Skeletal muscle satellite cell (primary cell): ENCODE measurements at regions not wholly inside any gene's neighbourhood (a gene's known extent, or its start where the extent isn't known, plus 50 kb on each side); places are given as distances from the start of the nearest gene placed in this dataset.
"Not testable (repeated sequence)": the region's sequence is repeated elsewhere in the genome, so short reads cannot be mapped to it uniquely, and the experiment has no call there.

Experiments used
- H3K27me3 ChIP-seq: 2 replicates; pipeline ENCODE4 v1.7.0; 2013; ENCODE audit warnings: low read length; ENCODE audit not compliant: control insufficient read depth, insufficient read depth
- H3K36me3 ChIP-seq: 2 replicates; pipeline ENCODE4 v1.7.0; 2013; ENCODE audit warnings: mild to moderate bottlenecking, control low read depth, low read length; ENCODE audit not compliant: insufficient read depth
- H3K4me1 ChIP-seq: 2 replicates; pipeline ENCODE4 v1.7.0; 2013; ENCODE audit warnings: low read length; ENCODE audit not compliant: control insufficient read depth, insufficient read depth
- H3K4me2 ChIP-seq: 2 replicates; pipeline ENCODE4 v1.7.0; 2013; ENCODE audit warnings: mild to moderate bottlenecking, low read length
- H3K4me3 ChIP-seq: 2 replicates; pipeline ENCODE4 v1.7.0; 2013; ENCODE audit warnings: low read length
- H3K9ac ChIP-seq: 2 replicates; pipeline ENCODE4 v1.7.0; 2013; ENCODE audit warnings: mild to moderate bottlenecking, low read depth, low read length, moderate library complexity
- H3K9me3 ChIP-seq: replicated peaks from 2 replicates; pipeline ENCODE4 v1.7.0; 2013; ENCODE audit warnings: mild to moderate bottlenecking, control low read depth, low read length

DNA sequence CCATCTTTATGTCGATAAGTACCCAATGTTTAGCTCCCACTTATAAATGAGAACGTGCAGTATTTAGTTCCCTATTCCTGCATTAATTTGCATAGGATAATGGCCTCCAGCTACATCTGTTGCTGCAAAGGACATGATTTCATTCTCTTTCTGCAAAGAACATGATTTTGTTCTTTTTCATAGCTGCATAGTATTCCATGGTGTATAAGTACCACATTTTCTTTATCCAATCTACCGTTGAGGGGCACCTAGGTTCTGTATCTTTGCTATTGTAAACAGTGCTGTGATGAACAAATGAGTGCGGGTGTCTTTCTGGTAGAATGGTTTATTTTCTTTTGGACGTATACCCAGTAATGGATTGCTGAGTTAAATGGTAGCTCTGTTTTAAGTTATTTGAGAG is 63.0 kb downstream of the HLX start:
- Histone ChIP-seq H3K9me3 (no peaks in the 10 kb centered on the region), H3K27me3 (no peaks in the 10 kb centered on the region), H3K4me1 (no peaks in the 10 kb centered on the region), H3K36me3 (no peaks in the 10 kb centered on the region), H3K4me2 (no peak overlapping the region), H3K9ac (no peak overlapping the region), H3K4me3 (no peak overlapping the region)

DNA sequence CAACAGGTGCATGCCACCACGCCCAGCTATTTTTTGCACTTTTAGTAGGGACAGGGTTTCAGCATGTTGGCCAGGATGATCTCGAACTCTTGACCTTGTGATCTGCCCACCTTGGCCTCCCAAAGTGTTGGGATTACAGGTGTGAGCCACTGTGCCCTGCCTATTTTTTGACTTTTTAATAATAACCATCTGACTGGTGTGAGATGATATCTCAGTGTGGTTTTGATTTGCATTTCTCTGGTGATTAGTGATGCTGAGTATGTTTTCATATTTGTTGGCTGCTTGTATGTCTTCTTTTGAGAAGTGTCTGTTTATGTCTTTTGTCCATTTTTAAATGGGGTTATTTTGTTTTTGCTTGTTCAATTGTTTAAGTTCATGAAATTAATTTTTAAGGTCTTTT is 63.7 kb downstream of the HLX start:
- not testable (repeated sequence) for H3K36me3 ChIP-seq, H3K4me1 ChIP-seq, H3K4me3 ChIP-seq, H3K9me3 ChIP-seq, H3K4me2 ChIP-seq, H3K27me3 ChIP-seq, H3K9ac ChIP-seq

DNA sequence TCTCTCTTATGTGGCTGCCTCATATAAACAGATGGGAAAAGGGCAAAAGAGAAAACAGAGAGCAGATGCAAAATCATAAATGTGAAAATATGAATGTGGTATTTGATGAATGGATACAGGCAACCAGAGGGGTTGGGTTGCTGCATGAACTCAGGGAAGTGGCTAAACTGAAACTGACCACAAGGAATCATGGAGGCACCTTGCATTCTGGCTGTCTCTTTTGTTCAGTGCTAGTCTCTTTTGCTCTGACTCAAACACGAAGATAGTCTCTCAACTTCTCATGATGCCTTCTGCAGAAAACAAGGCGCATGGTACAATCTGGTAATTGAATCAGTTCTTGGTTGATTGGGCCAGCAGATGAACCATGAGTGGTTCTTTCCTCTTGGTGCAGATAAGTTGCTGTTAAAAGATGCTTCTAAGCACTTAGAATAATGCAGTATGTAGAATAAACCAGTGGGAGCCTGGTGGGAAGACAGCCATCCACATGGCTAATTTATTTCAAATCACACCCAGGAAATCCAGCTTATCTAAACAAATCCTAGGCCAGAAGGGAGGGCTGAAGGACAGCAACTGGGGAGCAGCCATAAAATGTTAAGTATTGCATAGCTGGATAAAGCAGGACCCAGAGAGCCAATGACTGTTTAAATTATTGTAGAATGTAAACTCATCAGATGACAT is 64.2 kb downstream of the HLX start:
- no peak overlapping the region for H3K4me3 ChIP-seq
- H3K36me3 ChIP-seq = no peaks in the 10 kb centered on the region
- H3K4me1 ChIP-seq = no peaks in the 10 kb centered on the region
- no peaks in the 10 kb centered on the region for H3K27me3 ChIP-seq
- H3K9ac ChIP-seq = no peak overlapping the region
- H3K9me3 ChIP-seq = no peaks in the 10 kb centered on the region
- H3K4me2 ChIP-seq = no peak overlapping the region

DNA sequence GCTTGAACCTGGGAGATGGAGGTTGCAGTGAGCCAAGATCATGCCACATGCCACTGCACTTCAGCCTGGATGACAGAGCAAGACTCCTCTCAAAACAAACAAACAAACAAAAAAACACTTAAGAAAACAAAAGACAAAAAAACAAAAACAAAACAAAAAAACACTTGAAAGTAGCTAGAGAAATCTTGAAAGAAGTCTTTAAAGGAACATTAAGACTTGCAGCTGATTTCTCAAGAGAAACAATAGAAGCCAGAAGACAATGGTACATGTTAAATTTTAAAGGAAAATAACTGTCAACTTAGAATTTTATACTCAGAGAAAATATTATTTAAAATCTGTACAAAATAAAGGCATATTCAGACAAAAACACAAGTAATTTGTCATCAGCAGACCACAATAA is 71.3 kb downstream of the HLX start:
- H3K27me3 ChIP-seq = no peaks in the 10 kb centered on the region
- no peak overlapping the region for H3K4me2 ChIP-seq
- H3K4me3 ChIP-seq = no peak overlapping the region
- H3K9ac ChIP-seq = no peak overlapping the region
- H3K9me3 ChIP-seq = no peaks in the 10 kb centered on the region
- H3K4me1 ChIP-seq = peaks cover 17% of the 10 kb centered on the region
- no peaks in the 10 kb centered on the region for H3K36me3 ChIP-seq

DNA sequence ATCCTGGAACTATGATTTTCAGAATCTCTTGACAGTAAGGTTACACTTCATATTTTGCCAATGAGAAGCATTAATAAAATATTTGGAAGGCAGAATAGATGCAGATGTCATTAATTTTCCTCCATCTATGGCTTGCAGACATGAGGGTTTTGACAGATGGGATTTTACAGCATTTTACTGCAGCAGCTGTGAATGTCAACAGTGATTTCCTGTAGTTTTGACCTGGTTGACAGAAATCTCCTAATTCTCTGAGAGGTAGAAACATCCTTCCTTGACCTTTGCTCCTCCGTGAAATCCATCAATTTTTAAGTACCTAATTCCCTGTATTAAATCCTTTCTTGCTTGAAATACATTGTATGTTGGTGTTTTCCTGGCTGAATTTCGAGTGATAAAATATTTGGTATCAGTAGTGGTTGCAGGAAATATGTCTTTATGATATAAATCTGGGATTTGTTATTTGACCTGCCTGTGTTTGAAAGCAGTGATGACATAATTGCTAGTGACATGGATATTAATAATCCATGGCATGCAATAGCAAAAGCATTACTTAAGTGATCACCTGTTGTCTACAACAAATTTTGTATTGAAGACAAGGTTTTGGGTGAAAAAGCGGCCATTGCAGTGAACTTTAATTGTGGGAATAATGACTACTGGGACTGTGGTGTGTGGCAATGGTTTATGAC is 73.9 kb downstream of the HLX start:
- H3K27me3 ChIP-seq = no peaks in the 10 kb centered on the region
- H3K36me3 ChIP-seq = no peaks in the 10 kb centered on the region
- no peak overlapping the region for H3K9ac ChIP-seq
- no peaks in the 10 kb centered on the region for H3K9me3 ChIP-seq
- peaks cover 40% of the 10 kb centered on the region for H3K4me1 ChIP-seq
- no peak overlapping the region for H3K4me3 ChIP-seq
- H3K4me2 ChIP-seq = no peak overlapping the region

DNA sequence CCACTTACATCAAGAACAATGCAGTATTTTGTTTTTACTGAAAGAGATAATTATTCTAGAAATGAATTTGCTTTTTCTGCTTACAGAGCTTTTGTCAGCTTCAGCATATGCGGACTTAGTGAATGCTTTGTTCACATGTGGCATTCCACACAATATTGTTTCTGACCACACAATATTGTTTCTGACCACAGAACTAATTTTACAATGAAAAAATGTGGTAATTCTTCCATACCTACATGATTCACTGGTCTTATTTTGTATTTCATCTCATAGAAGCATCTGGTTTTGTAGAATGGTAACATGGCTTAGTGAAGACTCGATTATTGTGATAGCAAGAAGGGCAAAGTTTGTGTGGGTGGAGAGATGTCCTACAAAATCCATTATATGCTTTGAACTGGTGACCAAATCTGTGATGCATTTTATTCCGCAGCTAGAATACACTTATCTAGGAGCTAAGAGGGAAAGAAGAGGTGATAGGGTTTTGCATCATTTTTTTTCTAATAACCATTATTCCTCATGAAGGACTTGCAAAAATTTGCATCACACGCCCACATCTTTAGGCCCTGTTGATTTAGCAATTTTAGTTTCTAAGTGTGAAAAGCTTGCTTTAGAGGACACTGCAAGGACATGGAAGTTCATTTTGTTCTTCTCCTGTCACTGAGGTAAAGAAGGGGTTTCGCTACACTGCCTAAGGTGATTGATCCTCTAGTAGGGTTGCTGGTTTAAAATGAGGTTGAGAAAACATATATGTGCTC is 75.3 kb downstream of the HLX start:
- no peaks in the 10 kb centered on the region for H3K9me3 ChIP-seq
- H3K4me2 ChIP-seq = no peak overlapping the region
- peaks cover 48% of the 10 kb centered on the region for H3K4me1 ChIP-seq
- no peak overlapping the region for H3K4me3 ChIP-seq
- no peak overlapping the region for H3K9ac ChIP-seq
- no peaks in the 10 kb centered on the region for H3K27me3 ChIP-seq
- H3K36me3 ChIP-seq = no peaks in the 10 kb centered on the region

DNA sequence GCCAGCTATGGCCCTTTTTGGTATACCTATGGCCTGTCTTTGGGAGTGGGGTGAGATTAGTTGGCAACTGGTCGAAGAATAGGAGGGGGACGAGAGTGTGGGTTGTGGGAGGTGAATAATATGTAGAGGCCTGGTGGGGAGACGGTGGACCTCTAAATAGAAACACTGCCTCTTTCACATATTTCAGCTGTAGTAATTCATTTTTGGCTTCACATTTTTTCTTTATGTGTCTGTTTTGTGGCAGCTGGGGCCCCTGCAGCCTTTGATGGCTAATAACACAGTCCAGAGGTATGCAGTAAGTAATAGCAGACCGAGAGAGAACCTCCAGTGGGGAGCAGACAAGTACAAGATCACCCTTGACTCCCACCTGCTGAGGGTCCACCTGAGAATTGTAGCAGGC is 75.9 kb downstream of the HLX start:
- H3K4me1 ChIP-seq = peaks cover 48% of the 10 kb centered on the region
- H3K27me3 ChIP-seq = no peaks in the 10 kb centered on the region
- no peak overlapping the region for H3K4me2 ChIP-seq
- no peaks in the 10 kb centered on the region for H3K36me3 ChIP-seq
- H3K9me3 ChIP-seq = no peaks in the 10 kb centered on the region
- no peak overlapping the region for H3K9ac ChIP-seq
- no peak overlapping the region for H3K4me3 ChIP-seq

DNA sequence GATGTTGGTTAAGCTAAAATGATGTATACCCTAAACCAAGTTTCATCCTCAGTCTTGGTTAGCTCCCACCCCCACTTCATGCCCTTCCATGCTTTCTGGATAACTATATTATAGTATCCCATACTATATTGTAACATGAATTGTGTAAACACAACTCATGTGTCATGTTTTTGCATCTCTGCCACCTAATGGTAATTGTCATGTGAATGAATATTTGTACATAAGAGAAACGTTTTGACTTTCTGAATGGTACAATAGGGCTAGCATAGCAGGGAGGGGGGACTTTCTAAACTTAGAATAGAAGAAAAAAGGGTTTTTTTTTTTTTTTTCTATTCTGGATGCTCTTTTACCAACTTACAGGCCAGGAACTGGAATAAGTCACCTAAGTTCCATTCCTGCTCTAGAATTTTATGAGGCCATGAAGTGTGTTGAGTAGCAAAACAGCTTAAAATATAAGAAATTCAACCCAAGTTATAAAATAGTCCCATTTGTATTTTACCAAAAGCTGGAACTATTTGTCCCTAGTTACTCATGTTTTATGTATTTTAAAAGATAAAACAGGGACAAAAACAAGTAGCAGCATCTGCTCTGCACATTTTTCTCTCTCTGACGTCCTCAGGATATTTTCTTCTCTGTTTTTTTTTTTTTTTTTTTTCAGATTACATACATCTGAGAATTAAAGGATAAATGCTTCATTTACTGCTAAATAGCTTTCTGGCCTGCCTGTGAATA is 77.4 kb downstream of the HLX start:
- no peaks in the 10 kb centered on the region for H3K27me3 ChIP-seq
- H3K4me2 ChIP-seq = peak overlapping the region; percentile 75
- H3K36me3 ChIP-seq = no peaks in the 10 kb centered on the region
- H3K9me3 ChIP-seq = no peaks in the 10 kb centered on the region
- peak overlapping the region; percentile 43 for H3K4me3 ChIP-seq
- peaks cover 59% of the 10 kb centered on the region for H3K4me1 ChIP-seq
- H3K9ac ChIP-seq = peak overlapping the region; percentile 84

DNA sequence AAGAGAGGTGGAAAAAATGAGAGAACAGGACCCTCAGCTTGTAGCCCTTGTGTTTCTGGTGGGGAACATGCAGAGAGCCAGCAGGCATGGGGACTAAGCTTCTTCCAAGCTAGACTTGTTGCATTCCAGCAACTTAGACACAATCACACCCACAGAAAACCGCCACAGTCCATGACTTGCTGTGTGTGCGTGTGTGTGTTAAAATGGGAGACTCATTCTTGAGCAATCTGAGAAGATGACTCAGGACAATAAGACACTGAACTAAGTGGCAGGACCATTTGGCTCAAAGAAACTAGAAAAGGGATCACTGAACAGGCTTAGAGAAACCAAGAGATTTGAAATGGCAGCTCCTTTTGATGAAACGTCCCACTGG is 78.0 kb downstream of the HLX start:
- H3K4me1 ChIP-seq = peaks cover 61% of the 10 kb centered on the region
- H3K9ac ChIP-seq = peak overlapping the region; percentile 84
- no peaks in the 10 kb centered on the region for H3K27me3 ChIP-seq
- H3K4me3 ChIP-seq = peak overlapping the region; percentile 43
- H3K9me3 ChIP-seq = no peaks in the 10 kb centered on the region
- H3K36me3 ChIP-seq = no peaks in the 10 kb centered on the region
- peak overlapping the region; percentile 75 for H3K4me2 ChIP-seq

DNA sequence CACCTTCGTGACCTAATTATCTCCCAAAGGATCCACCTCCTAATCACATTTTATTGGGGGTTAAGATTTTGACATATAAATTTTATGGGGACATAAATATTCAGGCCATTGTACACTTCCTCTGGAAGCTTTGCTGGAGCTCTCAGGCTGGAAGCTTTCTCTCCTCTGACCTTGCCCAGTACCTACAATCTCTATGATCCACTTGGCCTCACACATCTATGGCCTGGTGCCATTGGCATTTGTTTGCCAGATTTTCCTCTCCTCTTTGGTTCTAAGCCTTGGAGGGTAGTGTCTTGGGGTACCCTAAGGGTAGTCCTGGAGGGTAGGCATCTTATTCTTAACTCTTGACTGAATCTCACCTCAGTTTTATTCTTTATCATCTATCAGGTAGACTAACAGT is 79.0 kb downstream of the HLX start:
- peak overlapping the region; percentile 74 for H3K9ac ChIP-seq
- H3K36me3 ChIP-seq = no peaks in the 10 kb centered on the region
- H3K9me3 ChIP-seq = no peaks in the 10 kb centered on the region
- H3K4me2 ChIP-seq = no peak overlapping the region
- peaks cover 67% of the 10 kb centered on the region for H3K4me1 ChIP-seq
- no peaks in the 10 kb centered on the region for H3K27me3 ChIP-seq
- no peak overlapping the region for H3K4me3 ChIP-seq

DNA sequence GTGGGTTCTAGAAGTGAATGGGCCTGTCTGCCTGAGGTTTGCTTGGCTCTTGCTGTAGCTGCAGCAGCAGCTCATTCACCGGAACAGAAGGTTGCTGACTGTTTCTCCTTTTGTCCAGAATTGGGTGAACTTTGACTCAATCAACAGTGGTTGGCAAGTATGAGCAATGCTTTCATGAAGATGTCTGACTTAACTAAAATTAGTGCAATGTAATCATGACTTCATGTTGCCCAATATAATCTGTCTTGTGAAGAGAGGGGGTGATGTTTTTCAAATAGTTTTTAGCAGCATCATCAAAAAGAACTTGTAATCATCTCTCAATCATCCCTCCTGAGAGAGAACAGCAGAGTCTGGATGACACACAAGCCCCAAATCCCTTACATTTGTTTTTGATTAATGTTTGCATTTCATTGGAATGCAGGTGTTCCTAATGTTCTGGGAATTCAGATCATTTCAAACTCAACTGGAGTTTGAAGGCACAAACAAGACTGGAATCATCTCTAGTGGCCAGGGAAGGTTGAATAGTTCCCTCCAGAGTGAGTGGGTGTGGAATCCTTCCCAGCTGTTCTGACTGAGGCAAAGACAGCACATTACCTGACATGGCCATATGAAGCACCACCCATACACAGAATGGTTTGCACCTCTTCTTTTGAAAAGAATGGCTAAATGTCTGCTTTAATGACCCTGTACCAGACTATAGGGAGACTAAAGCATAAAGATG is 82.9 kb downstream of the HLX start:
- H3K36me3 ChIP-seq = no peaks in the 10 kb centered on the region
- H3K9ac ChIP-seq = peak overlapping the region; percentile 77
- peaks cover 39% of the 10 kb centered on the region for H3K4me1 ChIP-seq
- H3K4me2 ChIP-seq = peak overlapping the region; percentile 26
- H3K27me3 ChIP-seq = no peaks in the 10 kb centered on the region
- no peaks in the 10 kb centered on the region for H3K9me3 ChIP-seq
- peak overlapping the region; percentile 4 for H3K4me3 ChIP-seq
